Fibroblast of lung (primary cell): ENCODE measurements at regions not wholly inside any gene's neighbourhood (a gene's known extent, or its start where the extent isn't known, plus 50 kb on each side); places are given as distances from the start of the nearest gene placed in this dataset.

Experiments
- DNase-seq, 2 donors: peaks; one replicate each; pipeline versions ENCODE4 v3.0.0 to v3.0.0-alpha.2; 2010; ENCODE audit warnings: low read depth in 2 of 2
- H2AFZ ChIP-seq: 2 replicates; pipeline ENCODE4 v1.5.1; 2012; ENCODE audit warnings: low read length, control low read depth, inconsistent platforms
- H3K27ac ChIP-seq: 2 replicates; pipeline ENCODE4 v1.5.1; 2011; ENCODE audit warnings: low read length, control low read depth; ENCODE audit not compliant: insufficient read depth
- H3K27me3 ChIP-seq: 2 replicates; pipeline ENCODE4 v1.5.1; 2011; ENCODE audit warnings: mild to moderate bottlenecking, low read length; ENCODE audit not compliant: control insufficient read depth, insufficient read depth
- H3K36me3 ChIP-seq: 2 replicates; pipeline ENCODE4 v1.5.1; 2011; ENCODE audit warnings: low read length; ENCODE audit not compliant: control insufficient read depth, insufficient read depth
- H3K4me1 ChIP-seq: 2 replicates; pipeline ENCODE4 v1.5.1; 2011; ENCODE audit warnings: low read length; ENCODE audit not compliant: control insufficient read depth, insufficient read depth; ENCODE audit errors: extremely low read depth
- H3K4me2 ChIP-seq: 2 replicates; pipeline ENCODE4 v1.5.1; 2011; ENCODE audit warnings: low read length, control low read depth; ENCODE audit not compliant: insufficient read depth; ENCODE audit errors: extremely low read depth
- H3K4me3 ChIP-seq, 4 experiments: fragments of 200-600 bp in 1 of 4; sonication (generic) in 1 of 4; replicated peaks in 1 of 4; 2 replicates each; pipeline ENCODE4 v1.5.1; 2011 to 2016; ENCODE audit warnings: low read length in 4 of 4, low read depth in 3 of 4, mild to moderate bottlenecking in 3 of 4, control low read depth in 2 of 4, inconsistent platforms in 1 of 4, mixed read lengths in 1 of 4; ENCODE audit not compliant: insufficient read depth in 1 of 4; ENCODE audit errors: control extremely low read depth in 1 of 4
- H3K79me2 ChIP-seq: 2 replicates; pipeline ENCODE4 v1.5.1; 2012; ENCODE audit warnings: mild to moderate bottlenecking, low read length, inconsistent platforms; ENCODE audit not compliant: control insufficient read depth, insufficient read depth
- H3K9ac ChIP-seq: 2 replicates; pipeline ENCODE4 v1.5.1; 2011; ENCODE audit warnings: mild to moderate bottlenecking, low read length, control low read depth; ENCODE audit not compliant: insufficient read depth
- H3K9me3 ChIP-seq: 2 replicates; pipeline ENCODE4 v1.5.1; 2012; ENCODE audit warnings: low read depth, low read length; ENCODE audit not compliant: control insufficient read depth, insufficient read depth
- H4K20me1 ChIP-seq: 2 replicates; pipeline ENCODE4 v1.5.1; 2011; ENCODE audit warnings: low read length; ENCODE audit not compliant: control insufficient read depth, insufficient read depth; ENCODE audit errors: extremely low read depth
- EZH2 ChIP-seq: IDR thresholded peaks from 2 replicates; pipeline ENCODE4 v1.5.1; 2012; ENCODE audit warnings: low read length, control low read depth, mild to moderate bottlenecking; ENCODE audit errors: missing control alignments
- TF ChIP-seq, protein P1 (sequence below), 2 donors: IDR thresholded peaks in 1 of 2; conservative IDR thresholded peaks in 1 of 2; 1 replicate in 1 of 2; 2 replicates in 1 of 2; pipeline ENCODE4 v1.5.1; 2011 to 2012; ENCODE audit warnings: low read length in 2 of 2, control low read depth in 1 of 2, inconsistent platforms in 1 of 2, low read depth in 1 of 2, mild to moderate bottlenecking in 1 of 2

- Histone ChIP-seq H3K9me3 (no peaks in the 10 kb centered on the region), H3K36me3 (no peaks in the 10 kb centered on the region), H3K4me3 (no peak overlapping the region), H3K9ac (no peak overlapping the region), H4K20me1 (no peaks in the 10 kb centered on the region), H3K27ac (no peak overlapping the region), H2AFZ (no peak overlapping the region), H3K27me3 (no peaks in the 10 kb centered on the region), H3K4me1 (no peaks in the 10 kb centered on the region), H3K4me2 (no peak overlapping the region), H3K79me2 (no peaks in the 10 kb centered on the region)
- no peak for DNase-seq
- TF ChIP-seq, protein P1, sequence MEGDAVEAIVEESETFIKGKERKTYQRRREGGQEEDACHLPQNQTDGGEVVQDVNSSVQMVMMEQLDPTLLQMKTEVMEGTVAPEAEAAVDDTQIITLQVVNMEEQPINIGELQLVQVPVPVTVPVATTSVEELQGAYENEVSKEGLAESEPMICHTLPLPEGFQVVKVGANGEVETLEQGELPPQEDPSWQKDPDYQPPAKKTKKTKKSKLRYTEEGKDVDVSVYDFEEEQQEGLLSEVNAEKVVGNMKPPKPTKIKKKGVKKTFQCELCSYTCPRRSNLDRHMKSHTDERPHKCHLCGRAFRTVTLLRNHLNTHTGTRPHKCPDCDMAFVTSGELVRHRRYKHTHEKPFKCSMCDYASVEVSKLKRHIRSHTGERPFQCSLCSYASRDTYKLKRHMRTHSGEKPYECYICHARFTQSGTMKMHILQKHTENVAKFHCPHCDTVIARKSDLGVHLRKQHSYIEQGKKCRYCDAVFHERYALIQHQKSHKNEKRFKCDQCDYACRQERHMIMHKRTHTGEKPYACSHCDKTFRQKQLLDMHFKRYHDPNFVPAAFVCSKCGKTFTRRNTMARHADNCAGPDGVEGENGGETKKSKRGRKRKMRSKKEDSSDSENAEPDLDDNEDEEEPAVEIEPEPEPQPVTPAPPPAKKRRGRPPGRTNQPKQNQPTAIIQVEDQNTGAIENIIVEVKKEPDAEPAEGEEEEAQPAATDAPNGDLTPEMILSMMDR (conservative IDR thresholded peaks at IDR 0.05 in 1 of 2, IDR thresholded peaks at IDR 0.05 in 1 of 2; ENCODE audit: low read depth in 1 of 2, low read length in 2 of 2) = no peak
- no peak for TF ChIP-seq EZH2
These were observed 735.0 kb upstream of the ZWINT start for GRCh38 chr10:57096044-57096443.

DNA sequence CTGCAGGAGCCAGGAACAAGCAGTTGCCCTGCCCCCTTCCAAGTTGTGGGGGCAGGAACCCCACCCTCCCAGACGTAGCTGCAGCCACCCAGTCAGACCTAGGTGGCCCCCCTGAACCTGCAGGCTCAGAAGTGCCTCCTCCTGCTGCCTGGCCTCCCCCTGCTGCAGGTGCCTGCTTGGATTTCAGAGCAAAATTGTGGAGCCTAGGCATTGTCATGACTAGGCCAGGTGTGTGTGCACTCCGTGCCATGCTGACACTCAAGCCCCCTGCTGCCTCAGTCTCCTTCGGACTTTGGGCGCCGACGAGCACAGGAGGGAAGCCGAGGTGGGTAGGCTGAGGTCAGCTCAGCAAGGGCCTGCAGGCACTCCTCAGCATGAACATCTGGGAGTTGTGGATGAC lies 733.9 kb upstream of the ZWINT start:
- DNase-seq = no peak
- H3K27ac ChIP-seq = no peak overlapping the region
- no peaks in the 10 kb centered on the region for H3K9me3 ChIP-seq
- H3K4me3 ChIP-seq = no peak overlapping the region
- no peak overlapping the region for H3K4me2 ChIP-seq
- H3K4me1 ChIP-seq = no peaks in the 10 kb centered on the region
- TF ChIP-seq EZH2 = no peak
- H3K36me3 ChIP-seq = no peaks in the 10 kb centered on the region
- H4K20me1 ChIP-seq = no peaks in the 10 kb centered on the region
- no peaks in the 10 kb centered on the region for H3K27me3 ChIP-seq
- no peak overlapping the region for H3K9ac ChIP-seq
- H3K79me2 ChIP-seq = no peaks in the 10 kb centered on the region
- H2AFZ ChIP-seq = no peak overlapping the region

- Histone ChIP-seq H3K9ac (no peak overlapping the region), H3K4me1 (no peaks in the 10 kb centered on the region), H4K20me1 (no peaks in the 10 kb centered on the region), H3K36me3 (no peaks in the 10 kb centered on the region), H3K27ac (no peak overlapping the region), H3K9me3 (no peaks in the 10 kb centered on the region), H3K79me2 (no peaks in the 10 kb centered on the region), H3K4me2 (no peak overlapping the region), H3K27me3 (no peaks in the 10 kb centered on the region), H2AFZ (no peak overlapping the region), H3K4me3 (no peak overlapping the region)
- TF ChIP-seq EZH2 = no peak
- TF ChIP-seq, protein P1 (conservative IDR thresholded peaks at IDR 0.05 in 1 of 2, IDR thresholded peaks at IDR 0.05 in 1 of 2; ENCODE audit: low read depth in 1 of 2, low read length in 2 of 2) = no peak
- DNase-seq = no peak
These were observed 733.0 kb upstream of the ZWINT start for GRCh38 chr10:57094083-57094482.
